Gastrocnemius medialis (tissue), 4 donors: ENCODE measurements at regions not wholly inside any gene's neighbourhood (a gene's known extent, or its start where the extent isn't known, plus 50 kb on each side); places are given as distances from the start of the nearest gene placed in this dataset.

Experiments
- ATAC-seq, 2 donors: fragments of 150-250 bp; one replicate each; pipeline ENCODE4 v1.9.1; 2016
- DNase-seq, 2 donors: peaks; one replicate each; pipeline ENCODE4 v3.0.0-alpha.2; 2019
- H3K27ac ChIP-seq, 4 donors: fragments of 200-600 bp; sonication (generic); 1 replicate in 1 of 4; 2 replicates in 3 of 4; pipeline ENCODE4 v1.5.1; 2016 to 2018; ENCODE audit warnings: mild to moderate bottlenecking in 2 of 4, moderate library complexity in 1 of 4
- H3K27me3 ChIP-seq, 3 donors: fragments of 200-600 bp; sonication (generic) in 2 of 3; 1 replicate in 1 of 3; 2 replicates in 2 of 3; pipeline versions ENCODE4 v1.5.1 to v1.6.0; 2016 to 2019; ENCODE audit warnings: mild to moderate bottlenecking in 1 of 3, moderate library complexity in 1 of 3
- H3K36me3 ChIP-seq, 2 donors: fragments of 200-600 bp; sonication (generic) in 1 of 2; one replicate each; pipeline ENCODE4 v1.5.1; 2017 to 2018
- H3K4me1 ChIP-seq, 2 donors: fragments of 200-600 bp; sonication (generic) in 1 of 2; one replicate each; pipeline ENCODE4 v1.5.1; 2016 to 2017; ENCODE audit warnings: mild to moderate bottlenecking in 2 of 2
- H3K4me3 ChIP-seq, 4 donors: fragments of 200-600 bp; sonication (generic) in 3 of 4; 1 replicate in 1 of 4; 2 replicates in 3 of 4; pipeline ENCODE4 v1.5.1; 2016 to 2019; ENCODE audit warnings: mild to moderate bottlenecking in 2 of 4
- H3K9me3 ChIP-seq, 3 donors: fragments of 200-600 bp; sonication (generic) in 2 of 3; 1 replicate in 1 of 3; 2 replicates in 2 of 3; pipeline ENCODE4 v1.5.1; 2016 to 2019
- CTCF ChIP-seq, 5 experiments: fragments of 450-650 bp in 3 of 5; fragments of 200-600 bp in 2 of 5; sonication (generic) in 2 of 5; IDR thresholded peaks in 4 of 5; conservative IDR thresholded peaks in 1 of 5; 1 replicate in 4 of 5; 2 replicates in 1 of 5; pipeline ENCODE4 v1.5.1; 2016 to 2019; ENCODE audit warnings: antibody characterized with exemption in 5 of 5, mild to moderate bottlenecking in 3 of 5, moderate library complexity in 3 of 5
- POLR2A ChIP-seq, 2 donors: fragments of 450-650 bp; IDR thresholded peaks; one replicate each; pipeline ENCODE4 v1.6.1; 2017; ENCODE audit warnings: antibody characterized with exemption in 2 of 2, mild to moderate bottlenecking in 2 of 2, moderate library complexity in 2 of 2
- in situ Hi-C, 4 donors: fragments of 200-750 bp; cut with MboI; loops; one replicate each; pipeline versions ENCODE4 v1.15.0 to v1.8.0; 2017; ENCODE audit warnings: low sequenced_read_pairs in 4 of 4
- intact Hi-C: fragments of 100-400 bp; cut with DNase I; formaldehyde crosslinking; loops from one replicate; pipeline ENCODE4 v1.15.1; 2023; ENCODE audit warnings: low total_unique reads

DNA sequence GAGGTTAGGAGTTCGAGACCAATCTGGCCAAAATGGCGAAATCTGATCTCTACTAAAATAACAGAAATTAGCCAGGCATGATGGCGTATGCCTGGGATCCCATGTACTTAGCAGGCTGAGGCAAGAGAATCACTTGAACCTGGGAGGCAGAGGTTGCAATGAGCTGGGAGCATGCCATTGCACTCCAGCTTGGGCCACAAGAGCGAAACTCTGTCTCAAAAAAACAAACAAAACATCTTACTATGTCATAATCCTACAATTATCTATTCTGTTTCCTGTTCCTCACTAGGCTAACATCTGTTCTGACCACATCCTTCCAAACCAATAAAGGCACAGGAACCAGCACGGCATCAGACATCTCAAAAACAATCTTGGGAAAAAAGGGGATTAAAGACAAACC, 361.8 kb upstream of the UBE2E3 start:
- Histone ChIP-seq H3K27ac (no peak overlapping the region), H3K4me1 (no peaks in the 10 kb centered on the region), H3K27me3 (no peaks in the 10 kb centered on the region), H3K4me3 (no peak overlapping the region), H3K9me3 (no peaks in the 10 kb centered on the region), H3K36me3 (no peaks in the 10 kb centered on the region)
- TF ChIP-seq CTCF (IDR thresholded peaks at IDR 0.05 in 4 of 5, conservative IDR thresholded peaks at IDR 0.05 in 1 of 5) (no peak), POLR2A (IDR thresholded peaks at IDR 0.05) (no peak)
- in situ Hi-C loops (no loop called here), intact Hi-C loops (no loop called here)
- no peak for ATAC-seq
- no peak for DNase-seq

GRCh38 chr2:180614776-180615175, 365.6 kb upstream of the UBE2E3 start:
- ATAC-seq (no peak), DNase-seq (no peak)
- Histone ChIP-seq H3K27ac (no peak overlapping the region), H3K27me3 (no peaks in the 10 kb centered on the region), H3K4me1 (no peaks in the 10 kb centered on the region), H3K36me3 (no peaks in the 10 kb centered on the region), H3K4me3 (no peak overlapping the region), H3K9me3 (no peaks in the 10 kb centered on the region)
- in situ Hi-C loops: no loop called here
- TF ChIP-seq POLR2A (IDR thresholded peaks at IDR 0.05) (no peak), CTCF (IDR thresholded peaks at IDR 0.05 in 4 of 5, conservative IDR thresholded peaks at IDR 0.05 in 1 of 5) (no peak)
- intact Hi-C loops: no loop called here

DNA sequence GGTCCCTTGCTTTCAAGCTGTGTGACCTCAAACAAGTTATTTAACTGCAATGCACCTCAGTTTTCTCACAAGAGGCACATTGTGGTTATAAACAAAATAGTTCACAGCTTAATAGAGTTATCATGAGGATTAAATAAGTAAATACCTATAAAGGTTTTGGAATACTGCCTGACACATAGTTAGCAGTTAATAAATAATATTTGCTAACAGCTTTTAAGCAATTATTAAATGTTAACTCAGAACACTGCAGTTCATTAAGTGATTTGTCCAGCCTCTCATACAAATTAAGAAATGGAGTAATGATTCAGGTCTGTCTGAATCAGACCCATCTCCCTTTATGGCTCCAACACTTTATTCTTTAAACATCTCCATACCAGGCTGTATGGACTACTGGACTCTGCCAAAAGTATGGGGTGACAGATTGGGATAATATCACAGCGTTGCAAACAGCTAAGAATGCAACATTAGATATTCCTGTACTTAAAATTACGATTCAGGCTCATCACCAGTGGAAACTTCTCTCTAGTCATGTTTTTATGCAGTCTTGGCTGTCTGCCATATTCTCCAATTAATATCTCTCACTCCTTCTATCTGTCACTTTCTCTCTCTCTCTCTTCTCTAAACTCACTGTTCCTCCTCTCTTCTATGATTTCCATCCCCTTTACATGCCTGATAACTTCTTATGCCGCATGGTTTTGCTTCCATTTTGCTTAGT, 370.6 kb upstream of the UBE2E3 start:
- Histone ChIP-seq H3K27ac (no peak overlapping the region), H3K4me1 (no peaks in the 10 kb centered on the region), H3K36me3 (no peaks in the 10 kb centered on the region), H3K27me3 (no peaks in the 10 kb centered on the region), H3K4me3 (no peak overlapping the region), H3K9me3 (no peaks in the 10 kb centered on the region)
- ATAC-seq: no peak
- intact Hi-C loops: no loop called here
- no peak for DNase-seq
- in situ Hi-C loops: no loop called here
- TF ChIP-seq CTCF (IDR thresholded peaks at IDR 0.05 in 4 of 5, conservative IDR thresholded peaks at IDR 0.05 in 1 of 5) (no peak), POLR2A (IDR thresholded peaks at IDR 0.05) (no peak)

DNA sequence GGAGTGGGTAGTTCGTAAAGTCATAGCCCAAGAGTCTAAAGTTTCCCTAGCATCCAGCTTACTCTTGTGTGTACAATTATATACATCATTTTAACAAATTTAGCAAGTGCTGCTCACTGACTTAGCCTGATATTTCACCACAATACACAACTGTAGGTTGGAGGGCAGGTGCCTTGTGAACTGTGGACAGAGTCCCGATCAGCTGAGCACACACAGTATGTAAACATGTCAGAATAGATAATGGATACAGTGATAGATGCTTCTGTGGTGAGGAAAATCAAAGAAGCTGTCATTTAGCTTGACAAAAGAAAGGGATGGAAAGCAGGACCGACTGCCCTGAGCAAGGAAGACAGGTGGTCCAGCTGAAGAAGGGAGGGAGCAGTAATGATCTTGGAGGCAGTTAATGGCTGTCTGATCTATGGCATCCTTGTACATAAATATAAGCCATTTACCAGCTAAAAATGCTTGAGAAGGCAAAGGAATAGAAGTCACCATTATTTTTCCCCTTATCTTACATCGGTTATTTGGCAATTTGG, 372.8 kb upstream of the UBE2E3 start:
- DNase-seq (no peak), ATAC-seq (no peak)
- H3K27ac ChIP-seq: no peak overlapping the region
- no peaks in the 10 kb centered on the region for H3K9me3 ChIP-seq
- TF ChIP-seq CTCF (IDR thresholded peaks at IDR 0.05 in 4 of 5, conservative IDR thresholded peaks at IDR 0.05 in 1 of 5) (no peak), POLR2A (IDR thresholded peaks at IDR 0.05) (no peak)
- H3K27me3 ChIP-seq: no peaks in the 10 kb centered on the region
- H3K4me1 ChIP-seq: no peaks in the 10 kb centered on the region
- intact Hi-C loops (no loop called here), in situ Hi-C loops (no loop called here)
- H3K36me3 ChIP-seq: no peaks in the 10 kb centered on the region
- H3K4me3 ChIP-seq: no peak overlapping the region

- TF ChIP-seq POLR2A (IDR thresholded peaks at IDR 0.05): no peak
- TF ChIP-seq CTCF (IDR thresholded peaks at IDR 0.05 in 4 of 5, conservative IDR thresholded peaks at IDR 0.05 in 1 of 5): no peak
- no peaks in the 10 kb centered on the region for H3K4me1 ChIP-seq
- no peak overlapping the region for H3K4me3 ChIP-seq
- no peaks in the 10 kb centered on the region for H3K9me3 ChIP-seq
- intact Hi-C loops: no loop called here
- H3K27ac ChIP-seq: no peak overlapping the region
- DNase-seq (no peak), ATAC-seq (no peak)
- no peaks in the 10 kb centered on the region for H3K27me3 ChIP-seq
- in situ Hi-C loops: no loop called here
- H3K36me3 ChIP-seq: no peaks in the 10 kb centered on the region
These were observed 376.3 kb upstream of the UBE2E3 start for GRCh38 chr2:180604077-180604476.
